Stimulated activated CD4-positive, alpha-beta T cell treated with anti-CD3 and anti-CD28 coated beads, Interleukin-1b, Interleukin-23, amount 100 ng/mL, for 1 hour (primary cell): ENCODE measurements at regions not wholly inside any gene's neighbourhood (a gene's known extent, or its start where the extent isn't known, plus 50 kb on each side); places are given as distances from the start of the nearest gene placed in this dataset.

Experiments used
- DNase-seq, 2 donors: peaks; one replicate each; pipeline ENCODE4 v3.0.0-alpha.2; 2020; ENCODE audit warnings: low read depth in 2 of 2

- no peak for DNase-seq
Measured at GRCh38 chr14:87879389-87879788, 113.6 kb downstream of the GALC start.

GRCh38 chr14:87878959-87879358 is 114.0 kb downstream of the GALC start:
- no peak for DNase-seq

GRCh38 chr14:87877877-87878276 is 115.1 kb downstream of the GALC start:
- no peak for DNase-seq

GRCh38 chr14:87874676-87875075 is 118.3 kb downstream of the GALC start:
- DNase-seq: no peak

DNA sequence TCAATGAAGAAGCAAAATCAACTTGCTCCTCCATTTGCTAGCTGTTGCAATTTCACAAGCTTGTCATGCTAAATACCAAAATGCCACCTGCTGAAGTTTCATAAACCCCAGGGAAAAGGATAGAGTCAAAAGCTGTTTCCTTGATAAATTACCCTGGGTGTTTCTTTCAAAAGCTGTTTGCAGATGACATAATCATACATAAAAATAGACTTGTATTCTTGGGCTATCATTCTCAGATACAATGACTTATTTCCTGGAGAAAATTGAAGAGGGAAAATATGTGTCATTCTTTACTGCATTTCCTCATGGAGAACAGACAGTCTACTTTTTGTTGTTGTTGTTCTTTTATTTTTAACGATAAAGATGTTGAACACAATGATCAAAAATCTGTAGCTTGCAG is 119.2 kb downstream of the GALC start:
- DNase-seq: no peak

DNA sequence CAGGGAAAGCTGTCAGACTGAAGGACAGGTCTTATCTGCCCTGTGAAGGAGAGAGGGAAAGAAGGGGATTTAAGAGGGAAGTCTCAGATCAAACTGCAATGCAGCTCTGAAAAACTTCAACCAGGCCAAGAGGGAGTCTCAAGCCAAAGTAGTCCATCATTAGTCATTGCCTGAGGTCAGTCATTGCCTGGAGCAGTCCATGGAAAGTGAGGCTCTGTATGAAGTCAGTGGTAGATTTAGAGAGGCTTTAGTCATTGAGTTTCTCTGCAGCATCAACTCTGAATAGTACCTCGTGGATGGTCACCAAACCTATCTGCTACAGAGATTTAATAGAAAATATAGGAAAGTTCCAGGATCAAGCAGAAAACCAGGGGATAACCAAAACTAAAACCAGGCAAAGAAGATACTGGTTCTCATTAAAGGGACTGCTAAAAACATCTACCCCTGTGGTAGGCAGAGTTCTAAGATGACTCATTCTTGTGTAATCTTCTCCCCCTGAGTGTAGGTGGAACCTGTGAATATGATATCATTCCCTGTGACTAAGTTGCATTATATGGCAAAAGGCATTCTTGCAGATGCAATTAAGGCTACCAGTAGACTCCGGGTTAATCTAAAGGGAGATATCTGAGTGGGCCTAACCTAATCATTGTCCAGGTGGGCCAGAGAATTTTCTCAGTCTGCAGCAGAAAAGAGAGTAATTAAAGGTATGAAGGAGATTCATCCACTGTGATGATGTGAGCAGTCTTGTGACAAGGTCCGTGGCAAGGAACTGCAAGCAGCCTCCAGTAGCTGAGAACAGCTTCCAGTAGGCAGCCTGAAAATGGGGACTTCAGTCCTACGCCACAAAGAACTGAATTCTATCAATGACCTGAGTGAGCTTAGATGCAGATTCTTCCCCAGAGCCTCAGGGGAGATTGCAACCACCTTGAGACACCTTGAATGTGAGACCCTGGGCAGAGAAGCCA is 123.1 kb downstream of the GALC start:
- no peak for DNase-seq

GRCh38 chr14:87868920-87869319 is 124.1 kb downstream of the GALC start:
- DNase-seq: no peak

- DNase-seq: no peak
Measured at GRCh38 chr14:87866116-87866515, 126.9 kb downstream of the GALC start.

DNA sequence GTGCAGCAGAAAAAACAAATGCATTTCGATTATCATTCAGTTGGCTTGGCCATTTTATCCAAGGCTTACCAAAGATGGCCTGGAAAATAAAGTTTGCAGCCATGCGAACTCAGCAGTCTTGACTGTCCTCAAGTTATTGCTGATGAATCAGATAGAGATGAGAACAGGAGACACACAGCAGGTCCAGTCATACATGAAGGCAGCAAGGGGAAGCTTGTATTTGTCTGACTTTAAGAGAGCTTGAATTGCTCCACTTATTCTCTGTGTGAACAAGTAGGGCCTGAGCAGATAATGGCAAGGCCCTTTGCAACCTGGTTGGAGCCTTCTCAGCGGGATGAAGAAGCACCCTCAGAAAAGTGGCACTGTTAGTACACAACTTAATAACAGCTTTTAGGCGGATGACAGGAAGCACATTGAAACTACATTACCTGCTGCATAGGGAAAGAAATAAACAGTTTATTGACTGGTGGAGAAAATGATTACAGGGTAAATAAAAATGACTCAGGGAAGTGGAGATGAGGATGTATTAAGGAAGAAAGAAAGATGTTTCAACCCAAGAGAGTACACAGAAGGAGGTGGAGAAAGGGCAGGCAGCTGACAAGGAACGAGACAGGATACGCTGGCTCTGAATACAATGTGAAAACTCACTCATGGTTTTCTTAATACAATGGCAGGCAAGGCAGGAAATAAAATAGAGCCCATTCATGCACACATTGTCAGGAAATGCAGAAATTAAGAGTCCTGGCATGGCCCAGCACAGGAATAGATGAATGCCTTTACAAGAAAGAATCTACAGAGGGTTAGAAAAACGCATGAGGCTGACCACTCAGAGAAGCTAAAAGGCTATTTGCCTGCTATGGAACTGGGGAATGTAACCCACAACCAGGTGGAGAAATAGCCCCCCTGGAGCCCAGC is 128.4 kb downstream of the GALC start:
- DNase-seq: no peak

- DNase-seq: no peak
Measured at GRCh38 chr14:87863047-87863446, 129.9 kb downstream of the GALC start.

GRCh38 chr14:87852107-87852506 is 140.9 kb downstream of the GALC start:
- no peak for DNase-seq

- no peak for DNase-seq
Measured at GRCh38 chr14:87851190-87851589, 141.8 kb downstream of the GALC start.

DNA sequence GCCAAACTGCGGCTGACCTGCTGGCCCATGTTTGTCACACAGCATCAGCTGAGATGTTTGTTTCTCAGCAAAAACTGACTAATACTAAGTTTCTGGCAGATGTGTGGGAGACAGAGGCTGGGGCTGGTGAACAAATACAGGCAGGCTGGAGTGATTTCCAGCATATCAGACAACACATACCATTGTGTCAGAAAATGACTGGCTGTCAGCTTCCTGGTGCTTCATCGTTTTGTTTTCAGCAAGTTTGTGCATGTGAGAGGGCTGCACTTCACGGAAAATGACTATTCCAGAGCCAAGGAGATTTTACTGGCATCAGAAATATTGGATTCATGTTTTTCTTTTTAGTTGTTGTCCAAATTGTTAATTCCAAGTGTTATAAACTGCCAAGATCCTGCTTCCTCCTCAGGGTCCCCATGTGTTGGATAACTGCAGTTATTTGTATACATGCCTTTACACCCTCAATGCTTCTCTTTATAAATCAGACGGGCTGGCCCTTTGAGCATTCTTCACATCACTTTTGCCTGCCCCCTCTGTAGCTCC is 145.7 kb downstream of the GALC start:
- DNase-seq: no peak

- no peak for DNase-seq
Measured at GRCh38 chr14:87840906-87841305, 152.1 kb downstream of the GALC start.

- no peak for DNase-seq
Measured at GRCh38 chr14:87838931-87839330, 154.1 kb downstream of the GALC start.

DNA sequence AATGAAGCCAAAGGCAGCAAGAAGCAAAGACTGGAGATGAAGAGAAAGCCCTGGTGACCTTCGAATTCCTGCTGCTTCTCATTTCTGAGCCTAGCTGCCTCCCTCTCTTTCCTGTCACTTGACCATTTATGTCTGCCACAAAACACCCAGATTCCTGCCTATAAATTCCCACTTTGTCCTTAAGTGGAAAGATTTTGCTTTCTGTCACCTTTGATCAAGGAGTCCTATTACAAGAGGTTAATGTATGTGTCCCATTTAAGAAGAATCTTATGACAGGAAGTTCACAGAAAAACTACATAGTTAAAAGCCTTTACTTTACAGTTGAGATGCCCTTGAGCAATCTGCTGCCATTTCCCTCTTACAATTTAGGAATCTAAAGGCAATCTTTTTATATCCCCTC is 155.7 kb downstream of the GALC start:
- DNase-seq: no peak

- no peak for DNase-seq
Measured at GRCh38 chr14:87834594-87834993, 158.4 kb downstream of the GALC start.

- DNase-seq: no peak
Measured at GRCh38 chr14:87833026-87833425, 160.0 kb downstream of the GALC start.

DNA sequence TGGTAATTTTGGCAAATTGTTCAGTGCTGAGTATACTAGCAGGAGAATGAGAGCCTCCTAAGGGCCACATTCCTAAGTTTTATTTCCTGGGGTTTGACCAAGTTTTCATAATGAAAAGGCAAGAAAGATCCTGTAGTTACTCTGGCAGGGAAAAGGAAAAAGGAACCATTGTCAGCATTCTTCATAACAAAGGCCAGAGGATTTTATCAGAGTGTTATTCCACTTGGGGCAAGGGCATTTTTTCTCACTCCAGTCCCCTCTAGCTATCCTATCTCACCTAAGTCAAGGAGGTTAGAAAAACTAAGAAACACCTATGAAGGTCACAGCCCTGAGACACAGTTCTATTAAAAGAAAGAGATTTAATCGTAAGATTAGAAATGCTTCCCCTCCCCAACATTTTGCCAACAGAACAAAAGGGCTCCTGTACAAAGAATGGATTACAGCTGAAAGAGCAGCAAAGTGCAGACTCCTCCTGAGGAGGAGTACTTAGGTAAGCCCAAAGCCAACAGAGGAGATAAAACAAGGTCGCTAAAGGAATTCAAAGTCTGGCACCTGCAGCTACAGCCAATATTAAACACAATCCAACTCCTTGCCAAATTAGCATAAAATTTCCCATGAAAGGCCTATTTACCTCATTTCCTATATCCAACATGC is 162.4 kb downstream of the GALC start:
- no peak for DNase-seq

GRCh38 chr14:87829543-87829942 is 163.4 kb downstream of the GALC start:
- DNase-seq: no peak

- no peak for DNase-seq
Measured at GRCh38 chr14:87824266-87824665, 168.7 kb downstream of the GALC start.

DNA sequence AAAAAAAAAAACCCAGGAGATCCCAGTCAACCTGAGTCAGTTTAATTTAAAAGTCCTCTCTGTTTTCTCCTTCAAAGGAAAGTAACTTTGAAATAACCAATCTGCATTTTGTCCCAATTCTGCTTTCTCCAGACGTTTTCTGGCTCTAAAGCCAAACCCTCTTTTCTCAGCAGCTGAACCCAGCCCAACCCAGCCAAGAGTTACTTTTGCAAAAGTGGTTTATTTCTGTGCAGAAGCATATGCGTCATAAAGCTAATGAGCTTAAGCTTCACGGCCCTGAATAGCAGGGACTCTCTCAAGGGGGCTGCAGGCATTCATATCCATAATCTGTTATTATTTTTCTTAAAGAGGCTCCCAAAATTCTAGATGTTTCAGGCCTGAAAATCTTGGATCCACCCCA is 176.6 kb downstream of the GALC start:
- DNase-seq: no peak
